Colonic mucosa (tissue), 4 donors: ENCODE measurements at regions not wholly inside any gene's neighbourhood (a gene's known extent, or its start where the extent isn't known, plus 50 kb on each side); places are given as distances from the start of the nearest gene placed in this dataset.
"Not testable (repeated sequence)": the region's sequence is repeated elsewhere in the genome, so short reads cannot be mapped to it uniquely, and the experiment has no call there.

ENCODE experiments used
- DNase-seq: peaks from one replicate; pipeline ENCODE4 v3.0.0-alpha.2; 2020
- H3K27ac ChIP-seq: fragments of 200-600 bp; one replicate; pipeline ENCODE4 v1.8.0; 2021
- H3K27me3 ChIP-seq: fragments of 200-600 bp; one replicate; pipeline ENCODE4 v1.8.0; 2021
- H3K36me3 ChIP-seq: fragments of 200-600 bp; one replicate; pipeline ENCODE4 v1.8.0; 2021
- H3K4me1 ChIP-seq: fragments of 200-600 bp; one replicate; pipeline ENCODE4 v1.8.0; 2021; ENCODE audit warnings: mild to moderate bottlenecking
- H3K4me3 ChIP-seq: fragments of 200-600 bp; one replicate; pipeline ENCODE4 v1.8.0; 2021
- H3K9ac ChIP-seq, 2 donors: one replicate each; pipeline ENCODE4 v1.7.0; 2013; ENCODE audit warnings: control low read depth in 2 of 2, low read depth in 2 of 2, low read length in 2 of 2
- H3K9me3 ChIP-seq: fragments of 200-600 bp; one replicate; pipeline ENCODE4 v1.8.0; 2021
- intact Hi-C: fragments of 100-400 bp; cut with DNase I; formaldehyde crosslinking; loops from one replicate; pipeline ENCODE4 v1.14.1; 2022
- TF ChIP-seq, protein P1 (sequence below): fragments of 200-600 bp; IDR thresholded peaks from one replicate; pipeline ENCODE4 v1.8.0; 2022; ENCODE audit warnings: antibody characterized with exemption, mild to moderate bottlenecking
- donor health status: healthy.
- donor health status: DM: no; HTN: no; CAD: no.
- donor health status: DM: no; HTN: no; CAD: no.

DNA sequence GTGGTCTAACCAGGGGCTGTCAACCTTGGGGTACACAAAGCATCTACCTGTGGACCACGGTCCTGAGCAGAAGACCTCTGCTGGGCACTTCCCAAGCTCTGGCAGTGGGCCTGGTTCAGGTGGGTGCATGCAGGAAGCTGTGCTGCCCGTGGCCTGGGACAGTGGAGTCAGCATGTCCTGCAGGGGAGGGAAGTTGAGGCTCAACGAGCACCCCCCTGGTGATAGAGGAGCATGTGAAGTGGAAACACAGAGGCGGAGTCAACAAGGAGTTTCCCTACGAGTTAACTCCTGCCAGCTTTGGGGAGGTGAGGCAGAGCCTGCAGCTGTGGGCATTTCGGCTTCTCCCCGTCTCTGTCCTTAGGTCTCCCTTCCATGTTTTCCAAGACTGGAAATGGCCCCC lies 67.5 kb upstream of the IRX2 start:
- no peak for DNase-seq
- no peak overlapping the region for H3K9ac ChIP-seq
- no peak overlapping the region for H3K27ac ChIP-seq
- no peaks in the 10 kb centered on the region for H3K36me3 ChIP-seq
- no peaks in the 10 kb centered on the region for H3K27me3 ChIP-seq
- H3K9me3 ChIP-seq: no peaks in the 10 kb centered on the region
- intact Hi-C loops: no loop called here
- TF ChIP-seq, protein P1, sequence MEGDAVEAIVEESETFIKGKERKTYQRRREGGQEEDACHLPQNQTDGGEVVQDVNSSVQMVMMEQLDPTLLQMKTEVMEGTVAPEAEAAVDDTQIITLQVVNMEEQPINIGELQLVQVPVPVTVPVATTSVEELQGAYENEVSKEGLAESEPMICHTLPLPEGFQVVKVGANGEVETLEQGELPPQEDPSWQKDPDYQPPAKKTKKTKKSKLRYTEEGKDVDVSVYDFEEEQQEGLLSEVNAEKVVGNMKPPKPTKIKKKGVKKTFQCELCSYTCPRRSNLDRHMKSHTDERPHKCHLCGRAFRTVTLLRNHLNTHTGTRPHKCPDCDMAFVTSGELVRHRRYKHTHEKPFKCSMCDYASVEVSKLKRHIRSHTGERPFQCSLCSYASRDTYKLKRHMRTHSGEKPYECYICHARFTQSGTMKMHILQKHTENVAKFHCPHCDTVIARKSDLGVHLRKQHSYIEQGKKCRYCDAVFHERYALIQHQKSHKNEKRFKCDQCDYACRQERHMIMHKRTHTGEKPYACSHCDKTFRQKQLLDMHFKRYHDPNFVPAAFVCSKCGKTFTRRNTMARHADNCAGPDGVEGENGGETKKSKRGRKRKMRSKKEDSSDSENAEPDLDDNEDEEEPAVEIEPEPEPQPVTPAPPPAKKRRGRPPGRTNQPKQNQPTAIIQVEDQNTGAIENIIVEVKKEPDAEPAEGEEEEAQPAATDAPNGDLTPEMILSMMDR: no peak
- no peaks in the 10 kb centered on the region for H3K4me1 ChIP-seq
- no peak overlapping the region for H3K4me3 ChIP-seq

DNA sequence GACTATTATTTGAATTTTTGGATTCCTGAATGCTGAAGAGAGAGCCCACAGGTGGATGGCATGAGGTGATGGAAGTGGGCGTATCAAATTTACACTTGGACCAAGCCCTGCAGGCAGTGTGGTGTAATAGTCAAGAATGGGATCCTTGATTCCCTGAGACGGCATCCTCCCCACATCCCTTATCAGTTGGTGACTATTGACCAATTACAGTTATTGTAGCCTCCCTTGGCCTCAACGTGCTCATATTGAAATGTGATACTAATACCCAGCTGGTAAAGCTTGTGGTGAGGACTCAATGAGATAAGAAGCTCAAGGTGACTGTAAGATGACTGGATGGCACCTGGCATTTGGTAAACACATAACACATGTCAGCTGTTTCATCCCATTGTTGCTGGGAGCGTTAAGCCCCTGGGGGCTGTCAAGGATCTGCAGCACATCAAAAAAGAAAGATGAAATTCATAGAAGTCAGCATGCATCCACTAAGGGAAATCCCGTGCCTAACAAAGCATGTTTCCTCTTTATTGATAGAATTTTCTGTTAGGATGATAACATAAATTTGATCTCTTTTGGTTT lies 65.6 kb upstream of the IRX2 start:
- Histone ChIP-seq H3K9ac (no peak overlapping the region), H3K27me3 (no peaks in the 10 kb centered on the region), H3K4me1 (no peaks in the 10 kb centered on the region), H3K27ac (no peak overlapping the region), H3K4me3 (no peak overlapping the region), H3K36me3 (no peaks in the 10 kb centered on the region), H3K9me3 (no peaks in the 10 kb centered on the region)
- intact Hi-C loops: no loop called here
- TF ChIP-seq, protein P1: no peak
- no peak for DNase-seq

DNA sequence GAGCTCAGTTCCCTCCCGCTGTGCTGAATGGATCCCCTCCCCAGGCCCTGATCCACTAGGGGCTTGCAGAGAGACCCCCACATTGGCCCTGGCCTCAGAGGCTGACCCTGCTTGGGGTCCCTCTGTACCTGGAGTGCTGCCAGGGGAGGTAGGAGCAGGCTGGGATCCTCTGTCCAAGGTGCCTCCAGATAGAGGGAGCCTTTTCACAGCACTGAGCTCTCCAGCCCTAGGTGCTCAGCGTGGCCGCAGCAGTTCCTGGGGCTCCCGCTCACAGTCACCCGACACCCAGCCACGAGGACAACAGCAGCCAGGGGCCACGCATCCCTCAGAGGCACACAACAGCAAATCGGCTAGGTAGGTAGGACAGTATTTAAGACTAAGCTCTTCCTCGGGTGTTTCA lies 62.2 kb upstream of the IRX2 start:
- Histone ChIP-seq H3K27ac (no peak overlapping the region), H3K4me3 (no peak overlapping the region), H3K36me3 (no peaks in the 10 kb centered on the region), H3K4me1 (no peaks in the 10 kb centered on the region), H3K27me3 (no peaks in the 10 kb centered on the region), H3K9ac (no peak overlapping the region), H3K9me3 (no peaks in the 10 kb centered on the region)
- no peak for DNase-seq
- TF ChIP-seq, protein P1: no peak
- intact Hi-C loops: no loop called here

DNA sequence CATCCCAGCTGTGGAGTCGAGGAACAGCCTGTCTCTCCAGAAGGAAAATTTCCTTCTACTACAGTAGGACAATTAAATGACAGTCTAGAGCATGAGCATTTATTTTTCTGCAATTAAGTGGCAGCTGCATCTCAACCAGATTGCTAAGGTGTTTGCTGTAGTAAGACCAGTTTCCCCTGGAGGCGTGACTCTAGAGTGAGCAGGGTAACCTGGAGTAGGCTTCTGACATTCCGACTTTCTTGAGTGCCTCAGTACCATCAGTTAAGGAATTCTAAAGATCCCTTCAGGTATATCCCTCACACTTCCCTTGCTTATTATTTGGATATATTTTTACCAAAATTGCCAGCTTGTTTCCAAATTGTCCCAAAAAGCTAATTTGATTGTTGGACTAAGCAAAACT lies 59.2 kb upstream of the IRX2 start:
- no peaks in the 10 kb centered on the region for H3K9me3 ChIP-seq
- H3K4me3 ChIP-seq: no peak overlapping the region
- H3K9ac ChIP-seq: no peak overlapping the region
- H3K4me1 ChIP-seq: no peaks in the 10 kb centered on the region
- DNase-seq: no peak
- H3K27ac ChIP-seq: no peak overlapping the region
- intact Hi-C loops: no loop called here
- no peaks in the 10 kb centered on the region for H3K27me3 ChIP-seq
- H3K36me3 ChIP-seq: no peaks in the 10 kb centered on the region
- TF ChIP-seq, protein P1: no peak

DNA sequence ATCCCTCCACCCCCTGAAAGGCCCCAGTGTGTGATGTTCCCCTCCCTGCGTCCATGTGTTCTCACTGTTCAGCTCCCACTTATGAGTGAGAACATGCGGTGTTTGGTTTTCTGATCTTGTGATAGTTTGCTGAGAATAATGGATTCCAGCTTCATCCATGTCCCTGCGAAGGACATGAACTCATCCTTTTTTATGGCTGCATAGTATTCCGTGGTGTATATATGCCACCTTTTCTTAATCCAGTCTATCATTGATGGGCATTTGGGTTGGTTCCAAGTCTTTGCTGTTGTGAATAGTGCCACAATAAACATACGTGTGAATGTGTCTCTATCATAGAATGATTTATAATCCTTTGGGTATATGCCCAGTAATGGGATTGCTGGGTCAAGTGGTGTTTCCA lies 55.8 kb upstream of the IRX2 start:
- intact Hi-C loops, H3K4me1 ChIP-seq: not testable (repeated sequence)

DNA sequence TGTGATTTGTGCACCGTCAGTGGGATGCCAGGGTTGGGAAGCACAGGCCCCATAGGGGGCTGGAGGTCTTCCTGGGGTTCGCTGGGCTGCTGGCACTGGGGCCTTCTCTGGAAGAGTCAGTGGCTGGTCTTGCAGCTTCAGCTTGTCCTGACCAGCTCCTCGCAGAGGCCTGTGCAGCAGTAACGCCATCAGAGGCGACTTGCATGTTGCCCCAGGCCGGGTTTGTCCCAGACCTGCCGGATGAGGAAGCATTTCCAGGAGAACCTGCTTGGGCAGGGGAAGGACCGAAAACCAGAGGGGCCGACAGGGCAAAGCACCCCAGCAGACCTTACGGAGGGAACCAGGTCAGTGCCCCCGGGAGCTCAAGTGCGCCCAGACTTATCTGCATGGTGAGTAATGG lies 54.7 kb upstream of the IRX2 start:
- H3K4me3 ChIP-seq: no peak overlapping the region
- no peaks in the 10 kb centered on the region for H3K27me3 ChIP-seq
- TF ChIP-seq, protein P1: no peak
- no peaks in the 10 kb centered on the region for H3K36me3 ChIP-seq
- no peaks in the 10 kb centered on the region for H3K4me1 ChIP-seq
- H3K9ac ChIP-seq: no peak overlapping the region
- intact Hi-C loops: no loop called here
- no peaks in the 10 kb centered on the region for H3K9me3 ChIP-seq
- H3K27ac ChIP-seq: no peak overlapping the region
- DNase-seq: no peak

More for the DNA sequence above, 55.8 kb upstream of the IRX2 start:
- H3K4me3 ChIP-seq, H3K36me3 ChIP-seq, H3K27me3 ChIP-seq, H3K9me3 ChIP-seq, H3K9ac ChIP-seq, DNase-seq, H3K27ac ChIP-seq: not testable (repeated sequence)
